ENCODE measurements at regions not wholly inside any gene's neighbourhood (a gene's known extent, or its start where the extent isn't known, plus 50 kb on each side); places are given as distances from the start of the nearest gene placed in this dataset.

GRCh38 chr2:8576525-8577167, 105.2 kb upstream of the ID2 start:
- intact Hi-C loops (cut with micrococcal nuclease): no loop called here
- CTCF ChIA-PET: no interaction called here

GRCh38 chr2:8577573-8577972, 104.3 kb upstream of the ID2 start:
- TF ChIP-seq CTCF (IDR thresholded peaks at IDR 0.05): no peak
- Mint-ChIP-seq H3K27ac (no peak overlapping the region), H3K36me3 (ENCODE audit: low read depth) (no peaks in the 10 kb centered on the region), H3K27me3 (peaks cover 6% of the 10 kb centered on the region), H3K4me1 (ENCODE audit: low read depth) (peaks cover 46% of the 10 kb centered on the region), H3K9me3 (no peaks in the 10 kb centered on the region), H3K4me3 (no peak overlapping the region)
- intact Hi-C loops (cut with micrococcal nuclease): no loop called here
- ChIA-PET POLR2A (no interaction called here), CTCF (no interaction called here)
- ATAC-seq: no peak
- no peak for DNase-seq

More at GRCh38 chr2:8576525-8577167, 105.2 kb upstream of the ID2 start:
- no peak for TF ChIP-seq CTCF (IDR thresholded peaks at IDR 0.05)
- Mint-ChIP-seq H3K9me3 (no peaks in the 10 kb centered on the region), H3K4me3 (peak overlapping the region; percentile 45), H3K27me3 (peaks cover 6% of the 10 kb centered on the region), H3K27ac (peak overlapping the region; percentile 54), H3K4me1 (ENCODE audit: low read depth) (peaks cover 46% of the 10 kb centered on the region), H3K36me3 (ENCODE audit: low read depth) (no peaks in the 10 kb centered on the region)
- peak; percentile 82 for DNase-seq
- POLR2A ChIA-PET: no interaction called here
- ATAC-seq: peak; percentile 72

- ATAC-seq: no peak
- no peak overlapping the region for H3K27ac Mint-ChIP-seq
Observed at GRCh38 chr2:8578335-8579244, 103.3 kb upstream of the ID2 start.

DNA sequence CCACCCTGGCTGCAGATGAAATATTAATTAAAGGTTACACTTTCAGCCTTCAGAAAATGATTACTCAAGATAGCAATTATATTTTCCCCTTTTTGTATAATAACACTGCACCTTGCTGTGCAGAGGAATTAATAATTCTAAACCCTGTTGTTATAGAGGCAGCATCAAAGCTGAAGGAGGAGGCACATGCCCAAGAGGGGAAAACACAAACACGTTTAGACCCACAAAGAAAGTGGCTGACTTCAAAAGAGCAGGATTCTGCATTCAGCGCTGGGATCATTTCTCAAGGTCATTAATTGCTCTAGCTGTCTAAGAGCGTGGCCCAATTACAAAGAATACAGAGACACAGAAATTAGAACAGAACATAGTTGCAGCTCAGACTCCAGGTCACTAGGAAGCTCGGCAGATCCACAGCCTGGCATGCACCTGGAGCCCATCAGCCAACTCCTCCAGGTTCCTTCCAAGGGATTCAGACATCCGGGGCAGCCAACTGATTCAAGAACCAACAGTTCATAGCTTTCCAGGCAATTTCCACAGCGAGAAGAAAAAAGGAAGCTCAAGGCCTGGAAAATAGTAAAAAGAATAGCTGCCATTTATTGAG, 102.3 kb upstream of the ID2 start:
- H3K4me1 Mint-ChIP-seq (ENCODE audit: low read depth): peaks cover 54% of the 10 kb centered on the region
- no peak overlapping the region for H3K27ac Mint-ChIP-seq
- H3K4me3 Mint-ChIP-seq: no peak overlapping the region
- intact Hi-C loops (cut with micrococcal nuclease): loop anchor here (5.0 kb wide), 1 partner anchor 103 kb away; the partner anchor contains the start of gene ID2
- peaks cover 6% of the 10 kb centered on the region for H3K27me3 Mint-ChIP-seq
- DNase-seq: no peak
- no peak for ATAC-seq
- H3K36me3 Mint-ChIP-seq (ENCODE audit: low read depth): no peaks in the 10 kb centered on the region
- TF ChIP-seq CTCF (IDR thresholded peaks at IDR 0.05): no peak
- ChIA-PET POLR2A (interaction anchor here (1.0 kb wide), 1 partner anchor 22 kb away, joined by 3 read pairs; no protein-coding TSS in a partner anchor), CTCF (no interaction called here)
- no peaks in the 10 kb centered on the region for H3K9me3 Mint-ChIP-seq

More at GRCh38 chr2:8578335-8579244, 103.3 kb upstream of the ID2 start:
- ChIA-PET POLR2A (interaction anchor here (1.0 kb wide), 1 partner anchor 21 kb away, joined by 3 read pairs; no protein-coding TSS in a partner anchor), CTCF (no interaction called here)
- Mint-ChIP-seq H3K27me3 (peaks cover 6% of the 10 kb centered on the region), H3K36me3 (ENCODE audit: low read depth) (no peaks in the 10 kb centered on the region), H3K4me1 (ENCODE audit: low read depth) (peaks cover 50% of the 10 kb centered on the region), H3K9me3 (no peaks in the 10 kb centered on the region), H3K4me3 (no peak overlapping the region)
- no peak for DNase-seq
- intact Hi-C loops (cut with micrococcal nuclease): no loop called here
- TF ChIP-seq CTCF (IDR thresholded peaks at IDR 0.05): no peak
